ENCODE measurements at regions not wholly inside any gene's neighbourhood (a gene's known extent, or its start where the extent isn't known, plus 50 kb on each side); places are given as distances from the start of the nearest gene placed in this dataset.

GRCh38 chr3:163315786-163316185 lies 1762.5 kb downstream of the SI start:
- DNase-seq (ENCODE audit: low spot score), result no peak
- in situ Hi-C loops (cut with MboI; ENCODE audit: low pct_unique_long_range_greater_than_20kb, low sequenced_read_pairs, unreplicated experiment), result no loop called here
- TF ChIP-seq CTCF (IDR thresholded peaks at IDR 0.05; ENCODE audit: extremely low read depth, insufficient read depth, missing control alignments), result no peak

- TF ChIP-seq CTCF (IDR thresholded peaks at IDR 0.05; ENCODE audit: extremely low read depth, insufficient read depth, missing control alignments), result no peak
- DNase-seq (ENCODE audit: low spot score), result no peak
- in situ Hi-C loops (cut with MboI; ENCODE audit: low pct_unique_long_range_greater_than_20kb, low sequenced_read_pairs, unreplicated experiment), result no loop called here
Measured at GRCh38 chr3:163306405-163306804, 1771.9 kb downstream of the SI start.

- no peak for TF ChIP-seq CTCF (IDR thresholded peaks at IDR 0.05; ENCODE audit: extremely low read depth, insufficient read depth, missing control alignments)
- in situ Hi-C loops (cut with MboI; ENCODE audit: low pct_unique_long_range_greater_than_20kb, low sequenced_read_pairs, unreplicated experiment), result no loop called here
- no peak for DNase-seq (ENCODE audit: low spot score)
Measured at GRCh38 chr3:163273694-163274093, 1777.1 kb downstream of the OTOL1 start.

- in situ Hi-C loops (cut with MboI; ENCODE audit: low pct_unique_long_range_greater_than_20kb, low sequenced_read_pairs, unreplicated experiment), result no loop called here
- TF ChIP-seq CTCF (IDR thresholded peaks at IDR 0.05; ENCODE audit: extremely low read depth, insufficient read depth, missing control alignments), result no peak
- no peak for DNase-seq (ENCODE audit: low spot score)
Measured at GRCh38 chr3:163266731-163267130, 1770.1 kb downstream of the OTOL1 start.

GRCh38 chr3:163261618-163262017 lies 1765.0 kb downstream of the OTOL1 start:
- in situ Hi-C loops (cut with MboI; ENCODE audit: low pct_unique_long_range_greater_than_20kb, low sequenced_read_pairs, unreplicated experiment), result no loop called here
- no peak for DNase-seq (ENCODE audit: low spot score)
- no peak for TF ChIP-seq CTCF (IDR thresholded peaks at IDR 0.05; ENCODE audit: extremely low read depth, insufficient read depth, missing control alignments)

- TF ChIP-seq CTCF (IDR thresholded peaks at IDR 0.05; ENCODE audit: extremely low read depth, insufficient read depth, missing control alignments), result no peak
- no peak for DNase-seq (ENCODE audit: low spot score)
- in situ Hi-C loops (cut with MboI; ENCODE audit: low pct_unique_long_range_greater_than_20kb, low sequenced_read_pairs, unreplicated experiment), result no loop called here
Measured at GRCh38 chr3:163261056-163261455, 1764.4 kb downstream of the OTOL1 start.

- TF ChIP-seq CTCF (IDR thresholded peaks at IDR 0.05; ENCODE audit: extremely low read depth, insufficient read depth, missing control alignments), result no peak
- in situ Hi-C loops (cut with MboI; ENCODE audit: low pct_unique_long_range_greater_than_20kb, low sequenced_read_pairs, unreplicated experiment), result no loop called here
- DNase-seq (ENCODE audit: low spot score), result no peak
Measured at GRCh38 chr3:163218336-163218735, 1721.7 kb downstream of the OTOL1 start.

Measured in GM13977 (cell line).